ENCODE measurements at regions not wholly inside any gene's neighbourhood (a gene's known extent, or its start where the extent isn't known, plus 50 kb on each side); places are given as distances from the start of the nearest gene placed in this dataset.

DNA sequence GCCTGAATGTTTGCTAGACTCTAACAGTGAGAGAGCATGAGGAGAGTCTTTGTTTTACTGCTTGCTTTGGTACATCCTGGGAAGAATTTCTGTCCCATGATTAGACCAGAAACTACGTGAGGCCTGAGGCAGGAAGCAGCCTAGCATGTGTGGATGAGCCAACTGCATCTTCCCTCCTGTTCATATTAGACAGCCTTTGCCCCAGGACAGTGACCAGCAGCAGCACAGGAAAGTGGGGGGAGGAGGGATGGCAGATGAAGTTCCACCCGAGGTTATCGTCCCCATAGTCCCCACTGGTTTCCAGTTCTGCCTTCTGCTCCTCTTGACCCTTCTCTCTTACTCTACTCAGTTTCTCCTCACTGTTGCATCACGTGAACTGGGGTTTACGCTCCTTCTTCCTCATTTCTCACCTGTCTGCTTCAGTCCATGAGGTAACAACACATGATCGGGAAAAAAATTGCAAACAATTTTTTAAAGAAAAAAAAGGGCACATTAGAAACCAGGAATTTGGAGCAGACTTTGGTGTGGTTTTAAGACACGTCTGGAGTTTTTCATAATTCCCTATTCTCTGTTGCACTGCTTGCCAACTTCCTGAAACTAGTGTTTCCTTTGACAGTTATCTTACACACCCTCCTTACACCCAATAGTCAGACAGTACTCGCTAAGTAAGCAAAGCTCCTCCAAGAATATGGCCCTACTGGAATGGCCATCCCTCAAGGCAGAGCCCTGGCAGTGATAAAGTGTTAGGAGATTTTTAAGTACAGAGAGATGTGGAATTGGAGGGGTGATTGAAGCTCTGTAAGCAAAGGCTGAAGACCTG is 84.1 kb downstream of the SNX18 start:
- DNase-seq = no peak
